ENCODE measurements at regions not wholly inside any gene's neighbourhood (a gene's known extent, or its start where the extent isn't known, plus 50 kb on each side); places are given as distances from the start of the nearest gene placed in this dataset.

DNA sequence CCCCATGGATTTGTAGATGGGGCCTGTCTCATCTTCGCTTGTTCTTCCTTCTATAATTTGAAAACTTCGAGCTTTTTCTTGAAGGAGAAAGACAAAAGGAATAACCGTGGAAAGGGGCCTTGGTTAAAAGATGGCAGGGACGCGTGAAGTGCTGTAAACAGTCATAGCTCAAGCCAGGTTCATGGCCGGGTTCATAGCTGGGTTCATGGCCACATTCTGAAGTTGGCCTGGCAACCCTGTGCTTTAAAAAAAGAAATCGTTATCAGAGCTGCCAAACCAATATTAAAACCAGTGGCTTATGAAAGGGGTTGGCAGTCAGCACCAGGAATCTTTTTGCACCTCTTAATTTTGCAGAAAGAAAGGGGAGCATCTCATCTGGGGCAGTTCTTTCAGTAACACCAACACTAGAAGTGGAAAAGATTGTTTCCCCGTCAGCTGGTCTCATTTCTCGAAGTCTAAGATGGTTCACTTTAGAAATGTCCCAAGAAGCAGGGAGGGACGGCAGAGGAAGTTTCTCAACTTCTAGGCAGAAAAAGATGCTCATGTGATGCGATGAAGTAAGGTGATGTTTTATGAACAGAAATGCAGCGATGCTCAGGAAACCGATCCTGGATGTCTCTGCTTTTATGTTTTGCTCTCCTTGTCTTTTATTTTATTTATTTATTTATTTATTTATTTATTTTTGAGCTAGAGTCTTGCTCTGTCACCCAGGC, 193.1 kb upstream of the TBX3 start:
- no peak for TF ChIP-seq POLR2A (IDR thresholded peaks at IDR 0.05)
- no peak for TF ChIP-seq POLR2AphosphoS5 (IDR thresholded peaks at IDR 0.05)
- TF ChIP-seq EP300 (IDR thresholded peaks at IDR 0.05): no peak
- TF ChIP-seq, protein P1, sequence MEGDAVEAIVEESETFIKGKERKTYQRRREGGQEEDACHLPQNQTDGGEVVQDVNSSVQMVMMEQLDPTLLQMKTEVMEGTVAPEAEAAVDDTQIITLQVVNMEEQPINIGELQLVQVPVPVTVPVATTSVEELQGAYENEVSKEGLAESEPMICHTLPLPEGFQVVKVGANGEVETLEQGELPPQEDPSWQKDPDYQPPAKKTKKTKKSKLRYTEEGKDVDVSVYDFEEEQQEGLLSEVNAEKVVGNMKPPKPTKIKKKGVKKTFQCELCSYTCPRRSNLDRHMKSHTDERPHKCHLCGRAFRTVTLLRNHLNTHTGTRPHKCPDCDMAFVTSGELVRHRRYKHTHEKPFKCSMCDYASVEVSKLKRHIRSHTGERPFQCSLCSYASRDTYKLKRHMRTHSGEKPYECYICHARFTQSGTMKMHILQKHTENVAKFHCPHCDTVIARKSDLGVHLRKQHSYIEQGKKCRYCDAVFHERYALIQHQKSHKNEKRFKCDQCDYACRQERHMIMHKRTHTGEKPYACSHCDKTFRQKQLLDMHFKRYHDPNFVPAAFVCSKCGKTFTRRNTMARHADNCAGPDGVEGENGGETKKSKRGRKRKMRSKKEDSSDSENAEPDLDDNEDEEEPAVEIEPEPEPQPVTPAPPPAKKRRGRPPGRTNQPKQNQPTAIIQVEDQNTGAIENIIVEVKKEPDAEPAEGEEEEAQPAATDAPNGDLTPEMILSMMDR (IDR thresholded peaks at IDR 0.05): no peak

Measured in upper lobe of left lung (tissue), 4 donors.